ENCODE measurements at regions not wholly inside any gene's neighbourhood (a gene's known extent, or its start where the extent isn't known, plus 50 kb on each side); places are given as distances from the start of the nearest gene placed in this dataset.
"Not testable (repeated sequence)": the region's sequence is repeated elsewhere in the genome, so short reads cannot be mapped to it uniquely, and the experiment has no call there.

GRCh38 chr2:875687-876615, 74.7 kb upstream of the SNTG2 start:
- no peak for DNase-seq

- no peak for DNase-seq
Observed at GRCh38 chr2:873651-874580, 76.7 kb upstream of the SNTG2 start.

GRCh38 chr2:873027-873426, 77.6 kb upstream of the SNTG2 start:
- no peak for DNase-seq

- no peak for DNase-seq
Observed at GRCh38 chr2:871926-872680, 78.5 kb upstream of the SNTG2 start.

GRCh38 chr2:871175-871727, 79.4 kb upstream of the SNTG2 start:
- no peak for DNase-seq

GRCh38 chr2:870426-870825, 80.2 kb upstream of the SNTG2 start:
- no peak for DNase-seq

- DNase-seq: no peak
Observed at GRCh38 chr2:869894-870293, 80.8 kb upstream of the SNTG2 start.

GRCh38 chr2:869357-869871, 81.2 kb upstream of the SNTG2 start:
- no peak for DNase-seq

- DNase-seq: not testable (repeated sequence)
Observed at GRCh38 chr2:868857-869256, 81.8 kb upstream of the SNTG2 start.

GRCh38 chr2:867296-867695, 83.4 kb upstream of the SNTG2 start:
- DNase-seq: no peak

GRCh38 chr2:866887-867286, 83.8 kb upstream of the SNTG2 start:
- no peak for DNase-seq

GRCh38 chr2:866009-866680, 84.5 kb upstream of the SNTG2 start:
- DNase-seq: no peak

GRCh38 chr2:864501-865106, 86.0 kb upstream of the SNTG2 start:
- no peak for DNase-seq

GRCh38 chr2:863732-864450, 86.8 kb upstream of the SNTG2 start:
- no peak for DNase-seq

- no peak for DNase-seq
Observed at GRCh38 chr2:862731-863466, 87.8 kb upstream of the SNTG2 start.

GRCh38 chr2:862355-862687, 88.3 kb upstream of the SNTG2 start:
- DNase-seq: no peak

GRCh38 chr2:861655-862354, 88.8 kb upstream of the SNTG2 start:
- DNase-seq: no peak

- DNase-seq: no peak
Observed at GRCh38 chr2:860259-860855, 90.3 kb upstream of the SNTG2 start.

- no peak for DNase-seq
Observed at GRCh38 chr2:858646-859045, 92.0 kb upstream of the SNTG2 start.
